GM12874 (cell line): ENCODE measurements at regions not wholly inside any gene's neighbourhood (a gene's known extent, or its start where the extent isn't known, plus 50 kb on each side); places are given as distances from the start of the nearest gene placed in this dataset.

Experiments
- TF ChIP-seq, protein P1 (sequence below): IDR thresholded peaks from 2 replicates; pipeline ENCODE4 v1.5.1; 2011; ENCODE audit warnings: low read depth, mild to moderate bottlenecking, control low read depth, low read length, moderate library complexity; ENCODE audit not compliant: insufficient read depth

DNA sequence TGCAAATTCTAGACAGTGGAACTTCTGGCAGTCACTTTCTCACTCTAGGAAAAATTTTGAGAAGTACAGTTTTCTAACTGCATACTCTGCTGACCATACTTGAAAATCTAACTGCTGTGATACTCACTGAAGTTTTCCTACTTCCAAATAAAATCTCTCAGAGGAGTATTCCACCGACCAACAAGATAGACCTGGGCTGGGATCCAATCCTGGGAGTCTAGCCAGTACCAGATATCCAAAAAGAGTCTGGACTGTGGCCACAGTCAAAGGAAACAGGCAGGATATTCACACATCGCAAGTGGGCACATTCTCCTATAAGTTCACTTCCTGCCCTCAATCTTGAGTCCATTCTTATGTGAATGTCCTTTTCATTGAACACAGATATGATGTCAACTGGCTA lies 1138.7 kb upstream of the PCDH7 start:
- TF ChIP-seq, protein P1, sequence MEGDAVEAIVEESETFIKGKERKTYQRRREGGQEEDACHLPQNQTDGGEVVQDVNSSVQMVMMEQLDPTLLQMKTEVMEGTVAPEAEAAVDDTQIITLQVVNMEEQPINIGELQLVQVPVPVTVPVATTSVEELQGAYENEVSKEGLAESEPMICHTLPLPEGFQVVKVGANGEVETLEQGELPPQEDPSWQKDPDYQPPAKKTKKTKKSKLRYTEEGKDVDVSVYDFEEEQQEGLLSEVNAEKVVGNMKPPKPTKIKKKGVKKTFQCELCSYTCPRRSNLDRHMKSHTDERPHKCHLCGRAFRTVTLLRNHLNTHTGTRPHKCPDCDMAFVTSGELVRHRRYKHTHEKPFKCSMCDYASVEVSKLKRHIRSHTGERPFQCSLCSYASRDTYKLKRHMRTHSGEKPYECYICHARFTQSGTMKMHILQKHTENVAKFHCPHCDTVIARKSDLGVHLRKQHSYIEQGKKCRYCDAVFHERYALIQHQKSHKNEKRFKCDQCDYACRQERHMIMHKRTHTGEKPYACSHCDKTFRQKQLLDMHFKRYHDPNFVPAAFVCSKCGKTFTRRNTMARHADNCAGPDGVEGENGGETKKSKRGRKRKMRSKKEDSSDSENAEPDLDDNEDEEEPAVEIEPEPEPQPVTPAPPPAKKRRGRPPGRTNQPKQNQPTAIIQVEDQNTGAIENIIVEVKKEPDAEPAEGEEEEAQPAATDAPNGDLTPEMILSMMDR: no peak

DNA sequence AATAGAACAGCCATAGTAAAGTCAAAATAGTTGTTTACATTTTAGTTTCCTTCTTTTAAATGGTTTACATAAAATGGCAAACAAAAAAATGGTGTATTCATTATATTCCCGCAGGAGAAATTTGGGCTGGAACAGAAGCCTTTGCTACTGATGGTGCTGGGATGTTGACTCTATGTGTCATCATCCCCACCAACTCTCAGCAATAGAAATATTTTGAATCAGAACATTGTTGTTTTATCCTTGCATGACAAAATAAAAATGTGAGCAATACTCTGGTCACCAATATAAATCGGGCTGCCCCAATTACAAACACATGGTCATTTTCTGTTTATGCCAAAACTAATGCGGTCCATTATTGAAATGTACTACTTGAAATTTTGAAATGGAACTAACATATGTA lies 1131.6 kb upstream of the PCDH7 start:
- TF ChIP-seq, protein P1: no peak

DNA sequence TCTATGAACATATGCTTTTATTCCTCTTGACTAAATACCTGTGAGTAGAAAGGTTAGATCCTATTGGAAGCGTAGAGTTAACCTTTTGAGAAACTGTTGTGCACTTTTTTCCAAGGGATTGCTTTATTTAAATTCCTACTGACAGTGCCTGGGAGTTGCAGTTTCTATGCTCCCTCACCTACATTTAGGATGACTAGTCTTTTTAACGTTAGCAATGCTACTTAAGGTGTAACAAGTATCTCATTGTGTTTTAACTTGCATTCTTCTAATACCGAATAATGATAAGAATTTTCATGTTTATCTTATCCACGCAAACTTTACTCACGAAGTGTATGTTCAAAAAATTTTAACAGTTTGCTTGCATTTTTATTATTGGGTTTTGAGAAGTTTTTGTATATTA lies 1123.9 kb upstream of the PCDH7 start:
- TF ChIP-seq, protein P1: no peak

DNA sequence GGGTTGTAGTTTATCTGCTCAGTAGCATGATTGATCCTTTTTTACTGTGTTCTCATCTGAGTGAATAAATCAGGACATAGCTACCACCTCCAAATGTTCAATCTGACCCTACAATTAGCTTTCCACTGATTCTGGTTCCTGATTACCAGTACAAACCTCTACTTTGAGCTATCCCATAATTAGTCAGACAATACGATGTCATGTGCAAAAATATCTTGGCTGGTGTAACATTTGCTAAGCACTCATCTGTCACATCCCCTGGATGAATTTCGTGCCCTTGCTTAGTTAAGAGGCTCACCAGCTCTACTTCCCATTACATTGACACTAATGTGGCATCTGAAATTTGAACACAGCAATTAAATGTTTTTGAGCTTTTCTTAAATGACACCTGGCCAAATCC lies 1101.0 kb upstream of the PCDH7 start:
- TF ChIP-seq, protein P1: no peak

DNA sequence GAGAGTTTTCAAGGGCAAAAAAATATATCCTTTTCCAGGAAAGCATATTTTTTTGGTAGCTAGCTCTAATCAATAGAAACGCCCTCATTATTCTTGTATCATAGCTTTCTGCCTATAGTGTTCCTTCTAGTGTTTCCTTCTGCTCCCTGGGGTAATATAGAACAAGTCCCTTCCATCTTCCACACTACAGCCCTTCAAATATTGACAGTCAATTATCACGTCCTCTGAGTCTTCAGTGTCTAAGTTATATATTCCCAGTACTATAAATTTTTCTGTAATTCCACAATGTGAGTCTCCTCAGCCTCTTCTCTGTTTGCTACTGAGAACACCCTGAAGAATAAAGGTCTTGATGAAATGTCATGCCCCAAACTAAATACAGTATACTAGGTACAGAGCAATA lies 1088.0 kb upstream of the PCDH7 start:
- TF ChIP-seq, protein P1: no peak

DNA sequence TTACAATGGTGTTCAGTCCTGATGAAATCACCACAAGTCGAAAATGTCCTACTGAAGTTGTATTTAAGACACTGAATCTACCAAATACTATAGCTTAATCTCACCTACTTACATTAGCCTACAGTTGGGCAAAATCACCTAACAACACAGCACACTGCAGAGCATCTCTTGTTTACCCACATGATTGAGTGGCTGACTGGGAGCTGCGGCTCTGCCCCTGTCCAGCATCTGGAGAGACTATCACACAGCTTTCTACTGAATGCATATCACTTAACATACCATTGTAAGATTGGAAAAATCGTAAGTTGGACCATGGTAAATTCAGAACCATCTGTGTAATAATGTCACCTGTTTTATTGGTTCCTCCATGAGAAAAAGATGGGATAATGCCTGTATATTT lies 1083.2 kb upstream of the PCDH7 start:
- TF ChIP-seq, protein P1: no peak

DNA sequence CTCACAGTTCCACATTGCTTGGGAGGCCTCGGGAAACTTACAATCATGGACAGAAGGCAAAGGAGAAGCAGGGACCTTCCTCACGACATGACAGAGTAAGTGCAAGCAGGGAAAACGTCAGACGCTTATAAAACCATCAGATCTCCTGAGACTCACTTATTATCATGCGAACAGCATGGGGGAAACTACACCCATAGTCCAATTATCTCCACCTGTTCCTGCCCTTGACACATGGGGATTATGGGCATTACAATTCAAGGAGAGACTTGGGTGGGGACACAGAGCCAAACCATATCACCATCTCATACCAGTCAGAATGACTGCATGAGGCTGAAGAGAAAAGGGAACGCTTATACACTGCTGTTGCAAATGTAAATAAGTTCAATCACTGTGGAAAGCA lies 1066.9 kb upstream of the PCDH7 start:
- TF ChIP-seq, protein P1: no peak

DNA sequence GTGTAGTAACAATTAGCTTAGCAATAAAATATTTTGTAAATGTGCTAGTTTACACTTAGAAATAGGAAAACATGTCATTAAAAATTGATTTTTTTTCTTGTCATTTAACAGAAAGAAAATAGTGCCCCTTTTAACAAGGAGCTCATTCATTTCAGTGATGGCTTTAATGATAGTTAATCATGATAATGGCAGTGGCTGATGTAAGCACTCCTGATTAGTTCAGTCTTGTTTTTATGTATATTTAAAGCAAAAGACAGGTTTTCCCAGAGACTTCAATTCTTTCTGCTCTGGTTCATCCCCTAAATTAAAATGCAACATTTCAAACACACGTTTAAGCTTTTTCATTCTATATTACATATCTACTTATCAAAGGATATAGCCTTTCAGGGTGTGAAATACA lies 1039.5 kb upstream of the PCDH7 start:
- TF ChIP-seq, protein P1: no peak
